Skin epidermis (tissue), 12 donors: ENCODE measurements at regions not wholly inside any gene's neighbourhood (a gene's known extent, or its start where the extent isn't known, plus 50 kb on each side); places are given as distances from the start of the nearest gene placed in this dataset.
A peak's percentile ranks its signal among the peaks of the same experiment; 100 is the strongest.

ENCODE experiments used
- H3K27ac ChIP-seq, 21 experiments: fragments of 200-600 bp; sonication (generic) in 11 of 21; one replicate each; pipeline ENCODE4 v1.5.0; 2020; ENCODE audit warnings: mild to moderate bottlenecking in 3 of 21, inconsistent platforms in 2 of 21, moderate library complexity in 2 of 21
- H3K4me3 ChIP-seq, 7 experiments: fragments of 200-600 bp; sonication (generic) in 2 of 7; one replicate each; pipeline ENCODE4 v1.5.0; 2020; ENCODE audit warnings: inconsistent platforms in 2 of 7, mild to moderate bottlenecking in 2 of 7, moderate library complexity in 1 of 7

DNA sequence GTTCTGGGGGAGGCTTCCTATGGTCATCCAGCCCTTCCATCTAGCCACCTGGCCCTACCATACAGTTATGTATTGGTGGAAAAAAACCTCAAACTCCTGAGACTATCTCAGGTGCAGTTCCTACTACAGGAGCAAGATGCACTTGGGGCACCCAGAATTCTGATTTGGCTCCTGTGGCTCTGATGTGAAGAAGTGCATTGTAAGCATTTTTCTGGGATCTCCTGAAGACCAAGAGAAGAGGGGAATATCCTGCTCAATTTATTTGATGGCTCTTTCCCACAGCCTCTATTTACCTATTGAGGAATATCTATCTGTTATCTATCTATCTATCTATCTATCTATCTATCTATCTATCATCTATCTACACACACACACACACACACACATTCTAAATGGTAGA, 1981.5 kb downstream of the TP53TG3F start:
- Histone ChIP-seq H3K4me3 (no peak overlapping the region), H3K27ac (no peak overlapping the region)

DNA sequence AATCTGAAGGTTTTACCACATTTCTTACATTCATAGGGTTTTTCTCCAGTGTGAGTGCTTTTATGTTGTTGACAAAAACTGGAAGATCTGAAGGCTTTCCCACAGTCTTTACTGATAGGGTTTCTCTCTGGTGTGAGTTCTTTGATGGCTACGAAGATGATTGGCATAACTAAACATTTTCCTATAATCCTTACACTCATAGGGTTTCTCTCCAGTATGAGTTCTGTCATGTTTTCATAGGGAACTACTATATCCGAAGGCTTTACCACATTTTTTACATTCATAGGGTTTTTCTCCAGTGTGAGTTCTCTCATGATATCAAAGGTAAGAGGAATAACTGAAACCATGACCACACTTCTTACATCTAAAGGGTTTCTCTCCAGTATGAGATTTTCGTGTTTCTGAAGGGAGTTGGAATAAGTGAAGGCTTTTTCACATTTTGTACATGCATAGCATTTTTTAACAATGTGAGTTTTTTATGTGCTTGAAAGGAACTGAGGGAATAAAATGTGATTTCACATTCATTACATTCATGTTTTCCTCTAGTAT, 1987.7 kb downstream of the TP53TG3F start:
- no peak overlapping the region for H3K27ac ChIP-seq
- no peak overlapping the region for H3K4me3 ChIP-seq

DNA sequence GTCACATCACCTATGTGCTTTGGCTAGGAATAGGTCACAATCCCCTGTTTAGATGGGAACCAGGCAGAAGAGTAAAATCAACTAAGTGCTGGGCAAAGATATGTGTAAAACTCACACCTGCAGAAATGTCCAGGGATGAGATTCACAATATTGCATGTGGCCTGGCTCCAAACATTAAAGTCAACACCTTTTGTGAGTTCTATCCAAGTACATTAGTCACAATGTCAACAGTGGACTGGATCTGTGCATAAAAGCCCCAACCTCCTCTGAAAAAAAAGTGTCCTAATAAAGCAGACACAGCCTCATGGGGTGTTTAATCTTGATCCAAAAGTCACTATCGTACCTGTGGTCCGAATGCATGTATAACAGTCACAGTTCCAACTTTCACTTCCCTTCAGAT, 1990.3 kb downstream of the TP53TG3F start:
- H3K4me3 ChIP-seq = no peak overlapping the region
- no peak overlapping the region for H3K27ac ChIP-seq

DNA sequence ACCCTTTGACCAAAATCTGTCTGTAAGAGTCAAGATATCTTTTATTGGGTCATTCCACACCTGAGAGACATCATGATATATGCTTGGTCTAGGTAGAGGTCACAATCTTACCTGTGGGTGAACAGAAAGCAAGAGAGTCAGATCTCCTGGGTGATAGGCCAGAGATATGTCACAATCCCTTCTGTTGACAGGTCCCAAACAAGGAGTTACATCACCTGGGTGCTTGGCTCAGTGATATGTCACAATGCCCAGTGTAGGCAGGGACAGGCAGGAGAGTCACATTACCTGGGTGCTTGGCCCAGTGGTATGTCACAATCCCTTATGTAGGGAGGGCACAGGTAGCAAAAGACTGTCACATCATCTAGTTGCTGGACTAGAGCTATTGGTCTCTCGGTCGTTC, 1991.2 kb downstream of the TP53TG3F start:
- Histone ChIP-seq H3K27ac (no peak overlapping the region), H3K4me3 (no peak overlapping the region)

DNA sequence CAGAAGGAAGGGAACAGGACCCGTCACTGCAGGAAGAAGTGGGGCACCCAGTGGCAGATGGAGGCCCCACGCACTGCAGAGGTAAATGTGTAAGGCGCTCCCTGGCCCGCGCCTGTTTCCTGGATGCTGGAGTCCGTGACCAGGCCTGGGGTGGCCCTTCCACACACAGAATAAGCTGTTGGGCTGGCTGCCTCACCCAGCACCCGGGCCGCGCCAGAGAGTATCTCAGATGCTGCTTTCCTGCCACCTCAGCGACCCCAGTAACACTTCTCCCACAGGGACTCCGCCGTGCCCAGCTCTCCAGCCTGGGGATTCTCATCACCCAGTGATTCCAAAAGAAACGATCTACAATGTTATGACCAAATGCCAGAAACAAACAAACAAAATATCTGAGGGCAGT, 1993.1 kb downstream of the TP53TG3F start:
- Histone ChIP-seq H3K4me3 (no peak overlapping the region), H3K27ac (no peak overlapping the region)

DNA sequence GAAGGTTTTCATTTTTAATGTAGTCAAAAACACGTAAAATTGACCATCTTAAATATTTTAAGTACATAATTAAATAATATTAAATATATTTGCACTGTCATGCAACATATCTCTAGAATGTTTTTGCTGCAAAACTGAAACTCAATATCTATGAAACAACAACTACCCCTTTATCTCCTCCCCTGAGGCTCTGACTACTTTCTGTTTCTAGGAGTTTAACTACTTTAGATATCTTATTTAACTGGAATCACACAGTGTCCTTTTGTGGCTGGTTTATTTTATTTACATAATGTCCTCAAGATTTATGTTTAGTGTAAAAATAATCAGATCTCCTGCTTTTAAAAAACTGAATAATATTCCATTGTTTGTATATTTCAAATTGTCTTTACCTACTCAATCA, 2003.9 kb downstream of the TP53TG3F start:
- Histone ChIP-seq H3K27ac (no peak overlapping the region), H3K4me3 (no peak overlapping the region)

DNA sequence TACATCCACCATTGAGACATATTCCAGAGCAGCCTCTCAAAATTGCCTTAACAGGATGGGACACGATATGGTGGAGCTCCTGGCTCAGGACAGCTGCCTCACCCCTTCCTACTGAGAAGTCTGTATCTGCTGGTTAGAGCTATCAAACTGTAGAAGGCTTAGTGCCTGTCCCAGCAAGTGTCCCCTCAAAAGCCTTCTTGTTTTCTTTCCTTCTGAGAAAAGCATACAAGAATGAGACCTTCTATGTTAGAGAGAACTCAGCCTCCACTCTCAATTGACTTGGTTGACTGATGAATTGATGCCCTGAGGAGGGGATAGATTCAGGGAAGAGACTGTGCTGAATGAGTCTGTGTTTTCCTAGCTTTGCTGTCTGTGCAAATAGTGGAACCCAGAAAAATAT, 2020.9 kb downstream of the TP53TG3F start:
- H3K4me3 ChIP-seq = no peak overlapping the region
- no peak overlapping the region for H3K27ac ChIP-seq

DNA sequence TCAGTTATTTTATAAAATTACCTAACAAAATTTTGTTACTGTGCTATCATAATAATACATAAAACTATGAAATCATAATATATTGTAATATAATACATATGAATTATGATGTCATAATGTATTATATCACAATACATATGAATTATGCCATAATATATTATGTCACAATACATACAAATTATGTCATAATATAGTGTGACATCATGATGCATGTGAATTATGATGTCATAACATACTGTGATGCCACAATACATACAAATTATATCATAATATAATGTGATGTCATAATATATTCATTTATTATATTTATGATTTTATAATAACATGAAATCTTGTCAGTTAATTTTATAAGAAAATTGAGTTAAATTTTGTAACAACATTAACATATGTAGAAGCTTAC, 2021.6 kb downstream of the TP53TG3F start:
- Histone ChIP-seq H3K27ac (no peak overlapping the region), H3K4me3 (no peak overlapping the region)

DNA sequence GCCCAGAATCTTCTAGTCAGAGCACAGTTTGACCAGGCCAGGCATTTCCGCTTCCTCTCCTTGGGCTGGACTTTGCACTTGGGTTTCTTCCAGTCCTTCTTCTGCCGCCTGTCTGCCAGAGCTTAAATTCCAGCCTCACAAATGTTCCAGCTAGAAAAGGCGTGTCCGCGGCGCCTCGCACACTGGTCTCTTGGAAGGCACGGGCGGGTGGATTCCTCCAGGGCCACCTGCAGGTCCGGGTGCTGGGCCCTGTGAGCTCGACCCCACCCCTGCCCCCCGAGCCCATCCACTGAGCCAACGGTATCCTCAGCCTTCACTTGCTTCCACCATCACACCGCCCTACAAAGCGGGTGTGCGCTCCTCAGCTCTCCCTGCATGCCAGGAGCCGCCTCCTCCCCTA, 2026.5 kb downstream of the TP53TG3F start:
- Histone ChIP-seq H3K27ac (no peak overlapping the region), H3K4me3 (no peak overlapping the region)

DNA sequence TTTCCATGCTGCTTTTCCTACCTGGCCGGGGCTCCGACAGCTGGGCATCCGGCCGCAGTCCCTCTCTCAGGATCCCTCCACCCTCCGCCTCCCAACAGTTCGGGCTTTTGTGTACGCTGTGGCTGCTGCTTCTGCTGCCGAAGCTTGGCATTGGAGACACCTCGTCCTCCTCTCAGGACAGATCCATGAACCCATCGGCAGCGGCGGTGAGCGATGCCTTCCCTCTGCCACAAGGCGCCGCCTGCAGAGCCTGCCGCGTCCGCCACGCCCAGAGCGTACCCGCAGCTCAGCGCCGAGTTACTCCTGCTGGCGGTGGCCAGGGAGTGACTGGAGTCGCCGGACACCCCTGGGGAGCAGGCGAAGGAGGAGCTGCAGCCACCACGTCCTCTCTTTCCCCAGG, 2032.8 kb downstream of the TP53TG3F start:
- Histone ChIP-seq H3K4me3 (peak overlapping the region in 1 of 7 experiments; percentile 26), H3K27ac (no peak overlapping the region)

DNA sequence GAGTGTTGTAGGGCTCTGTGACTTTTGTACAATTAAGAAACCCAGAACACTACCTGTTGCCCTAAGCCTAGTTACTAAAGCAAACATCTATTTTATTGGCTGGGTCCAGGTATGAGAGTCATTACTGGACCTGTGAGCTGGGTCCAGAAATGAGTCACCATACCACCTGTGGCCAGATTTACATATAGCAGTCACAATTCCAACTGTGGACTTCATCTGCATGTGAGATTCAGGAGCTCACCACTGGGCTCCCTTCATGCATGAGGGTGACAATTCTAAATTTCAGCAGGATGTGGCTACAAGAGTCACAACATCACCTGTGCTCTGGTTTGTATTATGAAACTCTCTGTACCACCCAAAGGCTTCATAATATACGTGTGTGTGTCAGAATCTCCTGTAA, 2038.0 kb downstream of the TP53TG3F start:
- no peak overlapping the region for H3K27ac ChIP-seq

DNA sequence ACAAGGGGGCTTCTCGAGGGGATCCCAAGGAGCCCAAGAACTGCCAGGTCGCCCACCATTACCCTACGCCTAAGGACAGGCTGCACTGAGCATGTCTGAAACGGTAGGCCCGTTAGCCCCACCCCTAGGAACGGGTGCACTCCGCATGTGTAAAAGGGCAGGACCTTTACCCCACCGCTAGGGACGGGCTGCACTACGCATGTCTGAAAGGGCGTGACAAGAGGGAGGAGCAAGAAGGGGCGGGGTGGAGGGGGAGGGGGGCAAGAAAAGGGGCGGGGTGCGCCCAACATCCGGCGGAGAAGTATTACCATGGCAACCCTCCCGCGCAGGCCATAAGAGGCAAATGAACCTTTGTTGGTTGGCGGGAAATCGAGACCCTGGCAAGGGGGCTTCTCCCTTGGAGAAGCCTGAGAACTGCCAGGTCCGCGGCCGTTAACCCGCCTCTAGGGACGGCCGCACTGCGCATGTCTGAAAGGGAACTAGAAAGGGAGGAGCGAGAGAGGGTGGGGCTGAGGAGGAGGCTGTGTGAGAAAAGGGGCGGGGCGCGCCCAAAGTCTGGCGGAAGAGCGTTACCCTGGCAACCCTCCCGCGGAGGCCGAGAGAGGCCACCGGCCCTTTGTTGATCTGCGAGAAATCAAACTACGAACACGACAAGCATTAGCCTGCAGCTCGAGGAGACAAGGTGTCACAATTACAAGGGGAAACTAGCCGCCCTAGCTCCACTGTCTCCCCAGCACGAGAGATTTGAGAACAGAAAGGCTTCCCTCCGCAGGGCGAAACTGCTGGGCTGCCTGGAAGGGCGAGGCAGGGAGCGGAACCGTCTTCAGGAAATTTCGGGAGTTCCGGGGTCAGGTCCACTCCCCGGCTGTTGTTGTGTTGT, 2046.8 kb downstream of the TP53TG3F start:
- peak overlapping the region in 2 of 7 experiments; percentile 15 to 39 for H3K4me3 ChIP-seq

More for the DNA sequence above, 2038.0 kb downstream of the TP53TG3F start:
- H3K4me3 ChIP-seq = no peak overlapping the region

DNA sequence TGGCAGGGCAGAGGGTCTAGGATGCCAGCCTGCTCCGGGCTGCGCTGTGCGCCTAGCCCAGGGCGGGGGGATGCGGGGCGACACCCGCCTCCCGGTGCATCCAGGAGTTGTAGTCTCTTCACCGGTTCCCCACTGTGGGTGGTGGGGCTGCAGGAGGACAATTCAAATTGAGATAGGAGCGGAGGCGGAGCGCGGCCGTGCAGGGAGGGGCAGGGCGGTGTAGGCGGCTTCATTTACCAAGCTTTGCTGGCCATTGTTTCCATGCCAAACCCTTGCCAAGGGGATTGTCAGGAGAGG, 2047.4 kb downstream of the TP53TG3F start:
- peak overlapping the region in 2 of 7 experiments; percentile 15 to 39 for H3K4me3 ChIP-seq
- H3K27ac ChIP-seq = peak overlapping the region in 1 of 21 experiments; percentile 10

More for the DNA sequence above, 2046.8 kb downstream of the TP53TG3F start:
- peak overlapping the region in 1 of 21 experiments; percentile 10 for H3K27ac ChIP-seq

DNA sequence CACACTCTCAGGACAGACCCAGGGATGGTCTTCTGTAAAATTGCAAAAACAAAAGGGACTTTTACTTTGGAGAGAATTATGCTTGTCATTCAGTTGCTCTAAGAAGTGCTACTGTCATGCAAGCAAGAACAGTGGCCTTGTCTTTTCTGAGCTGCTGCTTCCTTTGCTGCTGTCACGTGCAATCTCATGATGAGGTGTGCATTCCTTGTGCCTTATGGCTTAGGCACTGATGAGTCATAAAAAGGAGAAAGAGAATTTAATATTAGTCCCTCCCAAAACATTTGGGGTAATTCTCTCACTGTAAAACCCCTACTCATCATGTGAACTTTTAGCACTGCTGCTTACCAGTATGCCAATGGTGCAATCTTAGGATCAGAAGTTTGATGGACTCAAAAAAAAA, 2051.3 kb downstream of the TP53TG3F start:
- H3K4me3 ChIP-seq = no peak overlapping the region
- no peak overlapping the region for H3K27ac ChIP-seq

DNA sequence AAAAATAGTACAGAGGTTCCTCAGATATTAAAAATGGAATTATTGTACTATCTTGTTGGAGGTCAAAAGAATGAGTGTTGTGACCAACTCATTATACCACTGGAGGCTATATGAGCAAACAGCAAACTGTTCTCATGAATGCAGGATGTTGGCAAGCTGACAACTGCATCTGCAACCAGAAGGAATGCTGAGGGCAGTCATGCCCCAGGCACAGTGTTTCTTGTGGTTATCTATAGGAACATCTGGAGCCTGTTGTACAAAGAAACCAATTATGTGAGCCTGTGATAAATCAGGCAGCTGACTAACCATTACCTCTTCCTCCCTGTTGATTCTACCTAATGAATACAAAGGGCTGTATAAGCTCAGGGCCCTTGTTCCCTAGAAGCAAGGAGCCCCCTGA, 2057.1 kb downstream of the TP53TG3F start:
- Histone ChIP-seq H3K4me3 (no peak overlapping the region), H3K27ac (no peak overlapping the region)

DNA sequence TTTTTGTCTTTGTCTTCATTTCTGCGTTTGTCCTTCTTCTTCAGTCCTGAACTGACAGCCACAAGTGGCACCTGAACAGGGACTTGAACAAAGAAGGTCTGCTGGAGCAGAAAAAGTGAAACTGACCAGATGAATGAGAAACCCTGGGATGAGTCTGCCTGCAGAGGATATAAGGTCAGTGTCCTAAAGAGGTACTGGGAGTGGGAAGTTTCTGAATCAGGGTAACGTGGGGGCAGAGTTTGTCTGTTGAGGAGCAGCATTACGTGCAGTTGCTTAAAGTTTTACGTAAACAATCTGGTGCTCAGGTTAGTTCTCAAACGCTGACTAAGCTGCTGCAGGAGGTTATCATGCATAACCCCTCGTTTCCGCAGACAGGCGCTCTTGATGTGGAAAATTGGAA, 2057.6 kb downstream of the TP53TG3F start:
- no peak overlapping the region for H3K4me3 ChIP-seq

DNA sequence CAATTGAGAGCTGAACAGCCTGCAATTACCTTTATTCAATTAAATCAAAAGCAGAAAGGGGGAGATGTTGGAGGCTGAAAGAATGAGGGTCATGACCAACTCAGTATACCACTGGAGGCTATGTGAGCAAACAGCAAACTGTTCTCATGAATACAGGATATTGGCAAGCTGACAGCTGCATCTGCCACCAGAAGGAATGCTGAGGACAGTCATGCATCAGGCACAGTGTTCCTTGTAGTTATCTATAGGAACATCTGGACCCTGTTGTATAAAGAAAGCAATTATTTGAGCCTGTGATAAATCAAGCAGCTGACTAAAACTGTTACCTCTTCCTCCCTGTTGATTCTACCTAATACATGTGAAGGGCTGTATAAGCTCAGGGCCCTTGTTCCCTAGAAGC, 2064.6 kb downstream of the TP53TG3F start:
- Histone ChIP-seq H3K4me3 (no peak overlapping the region), H3K27ac (no peak overlapping the region)

More for the DNA sequence above, 2057.6 kb downstream of the TP53TG3F start:
- H3K27ac ChIP-seq = no peak overlapping the region

DNA sequence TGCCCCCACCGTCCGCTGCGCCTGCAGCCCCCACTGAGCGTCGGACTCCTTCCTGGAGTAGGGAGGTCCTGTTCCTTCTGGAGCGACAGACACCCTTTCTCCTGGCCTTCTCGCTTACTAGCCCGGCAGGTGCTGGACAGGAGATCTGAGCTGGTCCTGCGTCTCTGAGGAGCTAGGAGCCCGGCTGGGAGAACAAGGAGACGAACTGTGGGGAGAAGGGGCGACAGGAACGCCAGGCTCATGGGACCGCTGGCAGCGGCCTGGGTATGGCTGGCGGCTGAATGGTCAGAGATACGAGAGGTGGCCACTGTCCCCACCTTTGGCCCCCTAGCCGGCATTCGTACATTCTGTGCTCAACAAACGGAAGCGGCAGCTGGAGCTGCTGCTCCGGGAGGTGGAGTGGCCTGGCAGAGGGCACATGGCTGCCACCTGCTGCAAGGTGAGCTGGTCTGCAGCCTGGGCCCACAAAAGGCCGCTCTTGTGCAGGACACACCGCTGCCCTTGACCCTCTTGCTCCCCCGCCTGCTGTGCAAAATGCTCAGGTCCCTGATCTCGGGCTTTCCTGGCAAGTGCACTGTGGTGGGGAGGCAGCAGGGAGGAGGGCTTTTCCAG, 2066.7 kb downstream of the TP53TG3F start:
- H3K4me3 ChIP-seq = no peak overlapping the region
- H3K27ac ChIP-seq = no peak overlapping the region

DNA sequence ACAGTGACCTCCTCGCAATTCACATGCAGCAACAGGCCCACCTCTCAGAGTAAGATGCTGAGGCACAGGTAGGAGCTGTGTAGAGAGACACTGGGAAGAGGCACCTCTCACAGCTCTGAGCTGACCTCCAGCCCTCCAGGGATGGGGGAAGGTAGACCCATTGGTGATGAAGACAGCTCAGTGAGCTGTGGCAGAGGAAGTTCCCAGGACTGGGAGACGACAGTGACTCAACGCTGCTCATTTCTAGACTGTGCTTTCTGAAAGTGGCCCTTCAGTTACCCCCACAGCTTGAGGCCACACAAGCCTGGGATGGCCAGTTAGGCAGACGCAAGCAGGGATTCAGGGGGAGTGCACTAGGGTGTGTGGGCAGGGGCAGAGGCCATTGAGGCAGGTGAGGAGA, 2073.2 kb downstream of the TP53TG3F start:
- Histone ChIP-seq H3K4me3 (no peak overlapping the region), H3K27ac (no peak overlapping the region)

DNA sequence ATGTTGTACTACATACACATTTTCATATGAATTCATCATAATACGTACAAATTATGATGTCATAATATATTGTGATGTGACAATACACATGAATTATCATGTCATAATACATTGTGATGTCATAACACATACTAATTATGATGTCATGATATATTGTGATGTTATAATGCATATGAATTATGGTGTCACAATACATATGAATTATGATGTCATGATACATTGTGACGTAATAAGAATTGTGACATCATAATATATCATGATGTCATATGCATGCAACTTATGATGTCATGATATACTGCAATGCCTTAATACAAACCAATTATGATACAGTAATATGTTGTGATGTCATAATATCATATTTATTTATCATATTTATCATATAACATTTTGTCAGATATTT, 2074.3 kb downstream of the TP53TG3F start:
- no peak overlapping the region for H3K27ac ChIP-seq
- no peak overlapping the region for H3K4me3 ChIP-seq

DNA sequence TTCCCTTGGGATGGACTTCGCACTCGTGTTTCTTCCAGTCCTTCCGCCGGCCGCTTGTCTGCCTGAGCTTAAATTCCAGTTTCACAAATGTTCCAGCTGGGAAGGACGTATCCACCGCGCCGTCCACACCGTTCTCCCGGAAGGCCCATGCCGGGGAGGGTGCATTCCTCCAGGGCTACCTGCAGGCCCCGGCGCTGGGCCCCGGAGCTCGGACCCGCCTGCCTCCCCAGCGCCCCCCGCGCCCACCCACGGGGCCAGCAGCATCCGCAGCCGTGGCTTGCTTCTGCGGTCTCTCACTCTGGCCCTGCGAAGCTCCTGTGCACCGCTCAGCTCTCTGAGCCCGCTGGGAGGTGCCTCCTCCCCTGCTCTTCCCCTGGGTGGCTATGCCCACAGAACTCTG, 2084.1 kb downstream of the TP53TG3F start:
- Histone ChIP-seq H3K4me3 (no peak overlapping the region), H3K27ac (no peak overlapping the region)
